Body of pancreas (tissue), 4 donors: ENCODE measurements at regions not wholly inside any gene's neighbourhood (a gene's known extent, or its start where the extent isn't known, plus 50 kb on each side); places are given as distances from the start of the nearest gene placed in this dataset.

Source experiments
- POLR2A ChIP-seq, 3 donors: fragments of 450-650 bp; IDR thresholded peaks; one replicate each; pipeline ENCODE4 v1.6.1; 2016; ENCODE audit warnings: antibody characterized with exemption in 3 of 3, mild to moderate bottlenecking in 2 of 3
- TF ChIP-seq, protein P1 (sequence below), 7 experiments: fragments of 450-650 bp in 4 of 7; fragments of 200-600 bp in 3 of 7; sonication (generic) in 3 of 7; IDR thresholded peaks; one replicate each; pipeline ENCODE4 v1.5.1; 2016 to 2019; ENCODE audit warnings: antibody characterized with exemption in 7 of 7

DNA sequence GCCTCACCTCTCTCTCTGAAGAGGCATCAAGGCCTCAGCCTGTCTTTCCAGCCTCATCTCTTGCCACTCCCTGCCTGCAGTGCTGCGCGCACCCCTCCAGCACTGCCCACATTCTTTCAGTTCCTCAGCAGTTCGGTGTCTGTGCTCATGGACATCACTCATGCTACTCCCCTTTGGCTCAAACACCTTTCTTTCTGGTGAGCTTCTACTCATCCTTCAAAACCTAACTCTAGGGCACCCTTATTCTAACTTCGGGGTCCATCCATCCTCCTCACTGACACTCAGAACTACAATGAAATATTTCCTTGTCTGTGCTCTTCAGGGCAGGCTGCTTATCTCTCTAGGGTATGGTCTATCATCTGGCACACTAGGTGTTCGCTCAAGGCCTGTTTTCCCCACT, 169.9 kb upstream of the BMPER start:
- TF ChIP-seq, protein P1, sequence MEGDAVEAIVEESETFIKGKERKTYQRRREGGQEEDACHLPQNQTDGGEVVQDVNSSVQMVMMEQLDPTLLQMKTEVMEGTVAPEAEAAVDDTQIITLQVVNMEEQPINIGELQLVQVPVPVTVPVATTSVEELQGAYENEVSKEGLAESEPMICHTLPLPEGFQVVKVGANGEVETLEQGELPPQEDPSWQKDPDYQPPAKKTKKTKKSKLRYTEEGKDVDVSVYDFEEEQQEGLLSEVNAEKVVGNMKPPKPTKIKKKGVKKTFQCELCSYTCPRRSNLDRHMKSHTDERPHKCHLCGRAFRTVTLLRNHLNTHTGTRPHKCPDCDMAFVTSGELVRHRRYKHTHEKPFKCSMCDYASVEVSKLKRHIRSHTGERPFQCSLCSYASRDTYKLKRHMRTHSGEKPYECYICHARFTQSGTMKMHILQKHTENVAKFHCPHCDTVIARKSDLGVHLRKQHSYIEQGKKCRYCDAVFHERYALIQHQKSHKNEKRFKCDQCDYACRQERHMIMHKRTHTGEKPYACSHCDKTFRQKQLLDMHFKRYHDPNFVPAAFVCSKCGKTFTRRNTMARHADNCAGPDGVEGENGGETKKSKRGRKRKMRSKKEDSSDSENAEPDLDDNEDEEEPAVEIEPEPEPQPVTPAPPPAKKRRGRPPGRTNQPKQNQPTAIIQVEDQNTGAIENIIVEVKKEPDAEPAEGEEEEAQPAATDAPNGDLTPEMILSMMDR (IDR thresholded peaks at IDR 0.05), result no peak
- TF ChIP-seq POLR2A (IDR thresholded peaks at IDR 0.05), result no peak
